Neural cell (in vitro differentiated cells): ENCODE measurements at regions not wholly inside any gene's neighbourhood (a gene's known extent, or its start where the extent isn't known, plus 50 kb on each side); places are given as distances from the start of the nearest gene placed in this dataset.

Experiments
- H2AFZ ChIP-seq: fragments of 200-600, 300-800 bp; sonication (generic), shearing (Covaris generic); 2 replicates; pipeline ENCODE4 v1.6.0; 2014; ENCODE audit warnings: low read depth, mild to moderate bottlenecking, antibody characterized with exemption, low read length, moderate library complexity
- H3F3A ChIP-seq: fragments of 200-600 bp; shearing (Covaris generic); 2 replicates; pipeline ENCODE4 v1.6.1; 2016; ENCODE audit warnings: mild to moderate bottlenecking, moderate library complexity, mixed read lengths, antibody characterized with exemption, low read length; ENCODE audit not compliant: insufficient read depth, poor library complexity, severe bottlenecking
- H3K27ac ChIP-seq: fragments of 200-600, 300-800 bp; sonication (generic), shearing (Covaris generic); 2 replicates; pipeline ENCODE4 v1.5.1; 2014; ENCODE audit warnings: mild to moderate bottlenecking, low read length, moderate library complexity
- H3K27me3 ChIP-seq: fragments of 300-800, 200-600 bp; sonication (generic), shearing (Covaris generic); 2 replicates; pipeline ENCODE4 v1.6.0; 2014; ENCODE audit warnings: mild to moderate bottlenecking, low read depth, low read length, moderate library complexity; ENCODE audit not compliant: insufficient read depth
- H3K36me3 ChIP-seq: fragments of 300-800, 200-600 bp; sonication (generic), shearing (Covaris generic); 2 replicates; pipeline ENCODE4 v1.5.1; 2014; ENCODE audit warnings: mild to moderate bottlenecking, antibody characterized with exemption, low read length, moderate library complexity; ENCODE audit not compliant: insufficient read depth
- H3K4me2 ChIP-seq: fragments of 300-800, 200-600 bp; sonication (generic), shearing (Covaris generic); 2 replicates; pipeline ENCODE4 v1.6.0; 2014; ENCODE audit warnings: mild to moderate bottlenecking, low read length
- H3K4me3 ChIP-seq: fragments of 300-800, 200-600 bp; sonication (generic), shearing (Covaris generic); 2 replicates; pipeline ENCODE4 v1.5.1; 2014; ENCODE audit warnings: mild to moderate bottlenecking, low read length, moderate library complexity
- H3K79me2 ChIP-seq: fragments of 200-600 bp; shearing (Covaris generic); replicated peaks from 2 replicates; pipeline ENCODE4 v1.6.0; 2014; ENCODE audit warnings: mild to moderate bottlenecking, low read length, moderate library complexity; ENCODE audit not compliant: insufficient read depth
- H3K9ac ChIP-seq: fragments of 300-800, 200-600 bp; sonication (generic), shearing (Covaris generic); 2 replicates; pipeline ENCODE4 v1.6.1; 2016; ENCODE audit warnings: mild to moderate bottlenecking, low read length, mixed read lengths
- H3K9me2 ChIP-seq: fragments of 200-600 bp; shearing (Covaris generic); 2 replicates; pipeline ENCODE4 v1.6.1; 2016; ENCODE audit warnings: mild to moderate bottlenecking, low read length, mixed read lengths; ENCODE audit not compliant: insufficient read depth
- H3K9me3 ChIP-seq: fragments of 200-600, 300-800 bp; sonication (generic), shearing (Covaris generic); 2 replicates; pipeline ENCODE4 v1.6.1; 2016; ENCODE audit warnings: mild to moderate bottlenecking, mixed run types, low read length, moderate library complexity, mixed read lengths
- H4K20me1 ChIP-seq: fragments of 200-600 bp; shearing (Covaris generic); 2 replicates; pipeline ENCODE4 v1.6.1; 2016; ENCODE audit warnings: mild to moderate bottlenecking, mixed run types; ENCODE audit not compliant: insufficient read depth
- CTCF ChIP-seq: fragments of 450-650 bp; IDR thresholded peaks from 2 replicates; pipeline ENCODE4 v1.5.1; 2014; ENCODE audit warnings: antibody characterized with exemption, mild to moderate bottlenecking, moderate library complexity; ENCODE audit not compliant: poor library complexity, severe bottlenecking
- EP300 ChIP-seq: fragments of 450-650 bp; conservative IDR thresholded peaks from 2 replicates; pipeline ENCODE4 v1.6.1; 2014; ENCODE audit warnings: antibody characterized with exemption, mild to moderate bottlenecking, moderate library complexity; ENCODE audit not compliant: poor library complexity, severe bottlenecking
- EZH2 ChIP-seq: fragments of 200-600, 300-800 bp; shearing (Covaris generic), sonication (generic); IDR thresholded peaks from 2 replicates; pipeline ENCODE4 v1.6.1; 2014; ENCODE audit warnings: antibody characterized with exemption, low read length, borderline replicate concordance, mild to moderate bottlenecking; ENCODE audit not compliant: insufficient read depth, poor library complexity, severe bottlenecking
- MXI1 ChIP-seq: fragments of 450-650 bp; conservative IDR thresholded peaks from 2 replicates; pipeline ENCODE4 v1.6.1; 2014; ENCODE audit warnings: antibody characterized with exemption, mild to moderate bottlenecking; ENCODE audit not compliant: poor library complexity, severe bottlenecking
- POLR2AphosphoS5 ChIP-seq: IDR thresholded peaks from 2 replicates; pipeline ENCODE4 v1.6.1; 2012
- RAD21 ChIP-seq: fragments of 450-650 bp; conservative IDR thresholded peaks from 2 replicates; pipeline ENCODE4 v1.6.1; 2014; ENCODE audit warnings: antibody characterized with exemption, mild to moderate bottlenecking, moderate library complexity
- REST ChIP-seq: IDR thresholded peaks from 2 replicates; pipeline ENCODE4 v1.6.1; 2012; ENCODE audit warnings: borderline replicate concordance
- SMC3 ChIP-seq: fragments of 450-650 bp; conservative IDR thresholded peaks from 2 replicates; pipeline ENCODE4 v1.6.1; 2014; ENCODE audit warnings: antibody characterized with exemption, mild to moderate bottlenecking, moderate library complexity; ENCODE audit not compliant: poor library complexity
- TAF1 ChIP-seq: IDR thresholded peaks from 2 replicates; pipeline ENCODE4 v1.6.1; 2012; ENCODE audit warnings: low read depth

- Histone ChIP-seq H4K20me1 (no peaks in the 10 kb centered on the region), H3K27ac (no peak overlapping the region), H3K27me3 (no peaks in the 10 kb centered on the region), H3K9me2 (no peaks in the 10 kb centered on the region), H3K9me3 (no peaks in the 10 kb centered on the region), H3K79me2 (no peaks in the 10 kb centered on the region), H3K4me3 (no peak overlapping the region), H3K36me3 (no peaks in the 10 kb centered on the region), H3K4me2 (no peak overlapping the region), H2AFZ (no peak overlapping the region), H3K9ac (no peak overlapping the region), H3F3A (no peaks in the 10 kb centered on the region)
- TF ChIP-seq TAF1 (no peak), EP300 (no peak), SMC3 (no peak), RAD21 (no peak), EZH2 (no peak), REST (no peak), CTCF (no peak), POLR2AphosphoS5 (no peak), MXI1 (no peak)
These were observed 515.4 kb downstream of the HTR7 start for GRCh38 chr10:90342480-90342879.

- Histone ChIP-seq H3F3A (no peaks in the 10 kb centered on the region), H3K79me2 (no peaks in the 10 kb centered on the region), H3K4me3 (no peak overlapping the region), H3K27me3 (no peaks in the 10 kb centered on the region), H3K27ac (no peak overlapping the region), H3K9ac (no peak overlapping the region), H3K9me3 (no peaks in the 10 kb centered on the region), H3K36me3 (no peaks in the 10 kb centered on the region), H4K20me1 (no peaks in the 10 kb centered on the region), H2AFZ (no peak overlapping the region), H3K4me2 (no peak overlapping the region), H3K9me2 (no peaks in the 10 kb centered on the region)
- TF ChIP-seq RAD21 (no peak), EZH2 (no peak), REST (no peak), TAF1 (no peak), CTCF (no peak), SMC3 (no peak), EP300 (no peak), MXI1 (no peak), POLR2AphosphoS5 (no peak)
These were observed 513.6 kb downstream of the HTR7 start for GRCh38 chr10:90344226-90344625.
